ENCODE measurements at regions not wholly inside any gene's neighbourhood (a gene's known extent, or its start where the extent isn't known, plus 50 kb on each side); places are given as distances from the start of the nearest gene placed in this dataset.

DNA sequence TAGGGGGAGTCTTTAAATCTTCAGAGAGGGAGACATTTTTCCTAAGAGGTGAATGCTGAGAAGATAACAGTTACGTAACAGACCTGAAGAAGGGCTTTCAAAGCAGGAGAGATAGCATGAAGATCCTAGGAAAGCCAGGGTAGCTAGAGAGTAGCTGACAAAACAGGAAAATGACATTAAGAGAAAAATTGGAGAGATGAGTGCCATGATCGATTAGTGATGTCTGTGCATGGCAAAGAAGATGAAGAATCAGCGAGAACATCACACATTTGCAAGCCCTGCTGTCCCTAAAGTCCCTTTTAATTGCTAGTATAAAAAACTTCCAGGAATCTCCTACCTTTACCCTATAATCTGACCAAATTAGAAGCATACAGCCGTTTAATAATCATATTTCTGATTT, 116.9 kb upstream of the PAX6 start:
- BruUV-seq (replicated peaks): no TSS peak
- intact Hi-C loops (cut with micrococcal nuclease; ENCODE audit: unreplicated experiment): no loop called here

DNA sequence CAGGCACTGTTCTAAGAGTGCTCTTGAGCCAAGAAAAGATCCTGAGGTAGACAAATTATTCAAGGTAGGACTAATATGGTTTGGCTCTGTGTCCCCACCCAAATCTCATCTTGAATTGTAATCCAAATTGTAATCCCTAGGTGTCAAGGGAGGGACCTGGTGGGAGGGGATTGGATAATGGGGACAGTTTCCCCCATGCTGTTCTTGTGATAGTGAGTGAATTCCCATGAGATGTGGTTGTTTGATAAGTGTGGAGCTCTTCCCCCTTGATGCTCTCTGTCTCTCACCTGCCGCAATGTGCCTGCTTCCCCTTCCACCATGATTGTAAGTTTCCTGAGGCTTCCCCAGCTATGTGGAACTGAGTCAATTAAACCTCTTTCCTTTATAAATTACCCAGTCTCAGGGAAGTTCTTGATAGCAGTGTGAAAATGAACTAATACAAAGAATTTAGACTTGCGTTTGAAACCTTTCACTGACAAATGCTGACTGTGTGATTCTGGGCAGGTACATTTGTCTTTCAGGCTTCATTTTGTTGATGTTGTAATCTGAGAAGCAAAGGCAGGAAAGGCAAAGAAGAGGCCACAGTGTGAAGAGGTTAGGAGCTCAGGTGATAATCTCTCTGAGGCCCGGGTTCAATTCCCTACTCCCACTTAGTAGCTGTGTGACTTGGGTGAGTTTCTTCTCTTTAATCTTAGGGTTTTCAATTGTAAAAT, 115.8 kb upstream of the PAX6 start:
- Mint-ChIP-seq H3K4me1 (ENCODE audit: low read depth, unreplicated experiment) (no peaks in the 10 kb centered on the region), H3K27me3 (ENCODE audit: unreplicated experiment) (peaks cover 59% of the 10 kb centered on the region), H3K36me3 (ENCODE audit: insufficient read depth, unreplicated experiment) (no peaks in the 10 kb centered on the region)

More for the DNA sequence above, 116.9 kb upstream of the PAX6 start:
- TF ChIP-seq, protein P1, sequence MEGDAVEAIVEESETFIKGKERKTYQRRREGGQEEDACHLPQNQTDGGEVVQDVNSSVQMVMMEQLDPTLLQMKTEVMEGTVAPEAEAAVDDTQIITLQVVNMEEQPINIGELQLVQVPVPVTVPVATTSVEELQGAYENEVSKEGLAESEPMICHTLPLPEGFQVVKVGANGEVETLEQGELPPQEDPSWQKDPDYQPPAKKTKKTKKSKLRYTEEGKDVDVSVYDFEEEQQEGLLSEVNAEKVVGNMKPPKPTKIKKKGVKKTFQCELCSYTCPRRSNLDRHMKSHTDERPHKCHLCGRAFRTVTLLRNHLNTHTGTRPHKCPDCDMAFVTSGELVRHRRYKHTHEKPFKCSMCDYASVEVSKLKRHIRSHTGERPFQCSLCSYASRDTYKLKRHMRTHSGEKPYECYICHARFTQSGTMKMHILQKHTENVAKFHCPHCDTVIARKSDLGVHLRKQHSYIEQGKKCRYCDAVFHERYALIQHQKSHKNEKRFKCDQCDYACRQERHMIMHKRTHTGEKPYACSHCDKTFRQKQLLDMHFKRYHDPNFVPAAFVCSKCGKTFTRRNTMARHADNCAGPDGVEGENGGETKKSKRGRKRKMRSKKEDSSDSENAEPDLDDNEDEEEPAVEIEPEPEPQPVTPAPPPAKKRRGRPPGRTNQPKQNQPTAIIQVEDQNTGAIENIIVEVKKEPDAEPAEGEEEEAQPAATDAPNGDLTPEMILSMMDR (IDR thresholded peaks at IDR 0.05; ENCODE audit: unreplicated experiment): no peak
- H3K4me3 Mint-ChIP-seq (ENCODE audit: low read depth, unreplicated experiment): no peak overlapping the region
- H3K27ac Mint-ChIP-seq (ENCODE audit: unreplicated experiment): no peak overlapping the region
- no peaks in the 10 kb centered on the region for H3K4me1 Mint-ChIP-seq (ENCODE audit: low read depth, unreplicated experiment)
- H3K9me3 Mint-ChIP-seq (ENCODE audit: low read depth, unreplicated experiment): no peaks in the 10 kb centered on the region
- CTCF ChIA-PET: no interaction called here
- DNase-seq: no peak
- no peaks in the 10 kb centered on the region for H3K36me3 Mint-ChIP-seq (ENCODE audit: insufficient read depth, unreplicated experiment)
- peaks cover 55% of the 10 kb centered on the region for H3K27me3 Mint-ChIP-seq (ENCODE audit: unreplicated experiment)

DNA sequence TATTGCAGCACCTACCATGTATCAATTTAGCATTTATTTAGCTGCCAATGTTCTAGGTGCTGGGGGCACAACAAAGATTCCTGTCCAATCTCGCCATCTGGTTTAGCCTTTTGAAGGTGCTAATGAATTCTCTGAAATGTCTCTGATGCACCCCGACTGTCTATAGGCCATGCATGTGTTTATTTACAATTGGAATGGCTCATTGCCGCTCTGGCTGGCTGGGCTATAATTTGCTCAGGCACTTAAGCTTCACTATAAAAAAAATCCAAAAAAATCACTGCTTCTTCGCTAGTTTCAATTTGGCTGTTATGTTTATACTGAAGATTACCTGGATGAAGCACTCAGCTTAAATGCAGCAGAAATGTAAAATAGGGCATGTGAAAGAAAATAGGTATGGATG, 115.0 kb upstream of the PAX6 start:
- H3K36me3 Mint-ChIP-seq (ENCODE audit: insufficient read depth, unreplicated experiment): no peaks in the 10 kb centered on the region
- no peak for DNase-seq
- TF ChIP-seq, protein P1 (IDR thresholded peaks at IDR 0.05; ENCODE audit: unreplicated experiment): no peak
- no TSS peak for BruUV-seq (replicated peaks)
- H3K27ac Mint-ChIP-seq (ENCODE audit: unreplicated experiment): no peak overlapping the region
- H3K9me3 Mint-ChIP-seq (ENCODE audit: low read depth, unreplicated experiment): no peaks in the 10 kb centered on the region
- no peak overlapping the region for H3K4me3 Mint-ChIP-seq (ENCODE audit: low read depth, unreplicated experiment)
- H3K27me3 Mint-ChIP-seq (ENCODE audit: unreplicated experiment): peaks cover 59% of the 10 kb centered on the region
- CTCF ChIA-PET: no interaction called here
- intact Hi-C loops (cut with micrococcal nuclease; ENCODE audit: unreplicated experiment): no loop called here
- H3K4me1 Mint-ChIP-seq (ENCODE audit: low read depth, unreplicated experiment): no peaks in the 10 kb centered on the region

More for the DNA sequence above, 115.8 kb upstream of the PAX6 start:
- TF ChIP-seq, protein P1 (IDR thresholded peaks at IDR 0.05; ENCODE audit: unreplicated experiment): no peak
- BruUV-seq (replicated peaks): no TSS peak
- Mint-ChIP-seq H3K4me3 (ENCODE audit: low read depth, unreplicated experiment) (no peak overlapping the region), H3K9me3 (ENCODE audit: low read depth, unreplicated experiment) (no peaks in the 10 kb centered on the region), H3K27ac (ENCODE audit: unreplicated experiment) (no peak overlapping the region)
- intact Hi-C loops (cut with micrococcal nuclease; ENCODE audit: unreplicated experiment): no loop called here
- no peak for DNase-seq
- CTCF ChIA-PET: no interaction called here

DNA sequence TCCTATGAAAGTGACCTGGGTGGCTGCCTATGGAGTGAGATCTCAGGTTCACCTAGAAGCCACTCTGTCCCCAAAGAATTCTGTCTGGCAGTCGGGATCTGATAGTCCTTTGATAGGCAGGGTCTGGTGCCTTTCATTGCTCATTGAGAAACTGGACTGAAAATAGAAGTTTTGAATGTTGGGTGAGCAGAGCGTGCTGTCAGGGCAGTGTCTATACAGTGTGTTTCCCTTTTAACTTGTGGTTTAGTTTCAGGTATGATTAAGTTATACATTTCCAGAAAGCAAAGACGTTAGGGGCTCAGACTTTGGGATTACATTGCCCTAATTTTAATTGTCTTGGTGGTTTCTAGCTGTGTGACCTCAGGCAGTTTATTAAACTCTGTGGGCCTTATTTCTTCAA, 111.3 kb upstream of the PAX6 start:
- no peak for DNase-seq
- intact Hi-C loops (cut with micrococcal nuclease; ENCODE audit: unreplicated experiment): no loop called here
- Mint-ChIP-seq H3K4me1 (ENCODE audit: low read depth, unreplicated experiment) (no peaks in the 10 kb centered on the region), H3K27me3 (ENCODE audit: unreplicated experiment) (peaks cover 67% of the 10 kb centered on the region), H3K36me3 (ENCODE audit: insufficient read depth, unreplicated experiment) (no peaks in the 10 kb centered on the region), H3K9me3 (ENCODE audit: low read depth, unreplicated experiment) (no peaks in the 10 kb centered on the region), H3K27ac (ENCODE audit: unreplicated experiment) (no peak overlapping the region), H3K4me3 (ENCODE audit: low read depth, unreplicated experiment) (no peak overlapping the region)
- TF ChIP-seq, protein P1 (IDR thresholded peaks at IDR 0.05; ENCODE audit: unreplicated experiment): no peak
- no TSS peak for BruUV-seq (replicated peaks)
- CTCF ChIA-PET: interaction anchor here (0.6 kb wide), 1 partner anchor 151 kb away, joined by 3 read pairs; no protein-coding TSS in a partner anchor
